ENCODE measurements at regions not wholly inside any gene's neighbourhood (a gene's known extent, or its start where the extent isn't known, plus 50 kb on each side); places are given as distances from the start of the nearest gene placed in this dataset.

DNA sequence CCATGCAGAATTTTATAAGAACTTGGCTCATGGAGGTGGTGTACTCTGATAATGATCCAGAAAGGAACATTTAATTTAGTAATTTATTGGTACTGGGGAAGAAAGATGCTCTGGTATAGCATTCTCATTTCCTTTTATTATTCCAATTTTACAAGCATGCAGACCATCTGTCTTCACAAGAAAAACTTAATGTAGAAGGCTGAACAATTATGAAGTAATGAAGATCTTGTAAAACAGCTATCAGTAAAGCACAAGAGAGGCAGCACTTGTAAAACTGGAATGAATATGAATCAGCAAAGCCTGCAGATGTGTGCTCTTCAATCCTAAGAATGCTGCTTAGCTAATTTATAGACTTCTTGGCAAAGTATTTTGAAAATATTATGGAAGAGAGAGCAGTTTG is 300.0 kb downstream of the YTHDC2 start:
- TF ChIP-seq, protein P1, sequence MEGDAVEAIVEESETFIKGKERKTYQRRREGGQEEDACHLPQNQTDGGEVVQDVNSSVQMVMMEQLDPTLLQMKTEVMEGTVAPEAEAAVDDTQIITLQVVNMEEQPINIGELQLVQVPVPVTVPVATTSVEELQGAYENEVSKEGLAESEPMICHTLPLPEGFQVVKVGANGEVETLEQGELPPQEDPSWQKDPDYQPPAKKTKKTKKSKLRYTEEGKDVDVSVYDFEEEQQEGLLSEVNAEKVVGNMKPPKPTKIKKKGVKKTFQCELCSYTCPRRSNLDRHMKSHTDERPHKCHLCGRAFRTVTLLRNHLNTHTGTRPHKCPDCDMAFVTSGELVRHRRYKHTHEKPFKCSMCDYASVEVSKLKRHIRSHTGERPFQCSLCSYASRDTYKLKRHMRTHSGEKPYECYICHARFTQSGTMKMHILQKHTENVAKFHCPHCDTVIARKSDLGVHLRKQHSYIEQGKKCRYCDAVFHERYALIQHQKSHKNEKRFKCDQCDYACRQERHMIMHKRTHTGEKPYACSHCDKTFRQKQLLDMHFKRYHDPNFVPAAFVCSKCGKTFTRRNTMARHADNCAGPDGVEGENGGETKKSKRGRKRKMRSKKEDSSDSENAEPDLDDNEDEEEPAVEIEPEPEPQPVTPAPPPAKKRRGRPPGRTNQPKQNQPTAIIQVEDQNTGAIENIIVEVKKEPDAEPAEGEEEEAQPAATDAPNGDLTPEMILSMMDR (IDR thresholded peaks at IDR 0.05; ENCODE audit: low read depth, low read length), result no peak
- no peak for TF ChIP-seq EZH2phosphoT487 (IDR thresholded peaks at IDR 0.05; ENCODE audit: low read depth)
